CD4-positive, alpha-beta T cell treated with Interleukin-6 for 4 hours (primary cell): ENCODE measurements at regions not wholly inside any gene's neighbourhood (a gene's known extent, or its start where the extent isn't known, plus 50 kb on each side); places are given as distances from the start of the nearest gene placed in this dataset.

ENCODE experiments used
- DNase-seq: peaks from one replicate; pipeline ENCODE4 v3.0.0-alpha.2; 2020; ENCODE audit warnings: mixed read lengths

- DNase-seq = no peak
Measured at GRCh38 chr22:48647051-48647450, 1180.6 kb downstream of the BRD1 start.

- DNase-seq = no peak
Measured at GRCh38 chr22:48646216-48646925, 1181.3 kb downstream of the BRD1 start.

- no peak for DNase-seq
Measured at GRCh38 chr22:48645766-48646165, 1181.9 kb downstream of the BRD1 start.

- DNase-seq = no peak
Measured at GRCh38 chr22:48644997-48645396, 1182.7 kb downstream of the BRD1 start.

GRCh38 chr22:48644108-48644507 is 1183.6 kb downstream of the BRD1 start:
- no peak for DNase-seq

- DNase-seq = no peak
Measured at GRCh38 chr22:48643066-48643731, 1184.5 kb downstream of the BRD1 start.

GRCh38 chr22:48642550-48642949 is 1185.1 kb downstream of the BRD1 start:
- no peak for DNase-seq

- DNase-seq = no peak
Measured at GRCh38 chr22:48641906-48642475, 1185.7 kb downstream of the BRD1 start.

GRCh38 chr22:48640890-48641841 is 1186.5 kb downstream of the BRD1 start:
- DNase-seq = no peak

GRCh38 chr22:48639896-48640748 is 1187.6 kb downstream of the BRD1 start:
- no peak for DNase-seq

- no peak for DNase-seq
Measured at GRCh38 chr22:48639021-48639795, 1188.5 kb downstream of the BRD1 start.

- DNase-seq = no peak
Measured at GRCh38 chr22:48637231-48637630, 1190.4 kb downstream of the BRD1 start.

GRCh38 chr22:48636746-48637145 is 1190.9 kb downstream of the BRD1 start:
- DNase-seq = no peak

- DNase-seq = no peak
Measured at GRCh38 chr22:48635816-48636215, 1191.9 kb downstream of the BRD1 start.

GRCh38 chr22:48635031-48635430 is 1192.6 kb downstream of the BRD1 start:
- DNase-seq = no peak

- DNase-seq = no peak
Measured at GRCh38 chr22:48633996-48634836, 1193.5 kb downstream of the BRD1 start.

GRCh38 chr22:48632646-48633246 is 1194.9 kb downstream of the BRD1 start:
- DNase-seq = no peak

GRCh38 chr22:48631288-48631863 is 1196.3 kb downstream of the BRD1 start:
- DNase-seq = no peak

GRCh38 chr22:48630848-48631247 is 1196.8 kb downstream of the BRD1 start:
- no peak for DNase-seq

- no peak for DNase-seq
Measured at GRCh38 chr22:48630433-48630754, 1197.3 kb downstream of the BRD1 start.
